ENCODE measurements at regions not wholly inside any gene's neighbourhood (a gene's known extent, or its start where the extent isn't known, plus 50 kb on each side); places are given as distances from the start of the nearest gene placed in this dataset.

- Histone ChIP-seq H3K9ac (ENCODE audit: low read length) (no peak overlapping the region), H3K9me3 (ENCODE audit: low read length) (no peaks in the 10 kb centered on the region), H3K27me3 (ENCODE audit: control insufficient read depth in 1 of 2, insufficient read depth in 2 of 2, low read length in 2 of 2) (no peaks in the 10 kb centered on the region), H3K27ac (ENCODE audit: low read depth, low read length) (no peak overlapping the region), H3K4me3 (ENCODE audit: low read depth in 1 of 2, low read length in 2 of 2) (no peak overlapping the region), H3K4me1 (ENCODE audit: insufficient read depth, low read length) (no peaks in the 10 kb centered on the region), H3K36me3 (ENCODE audit: insufficient read depth, low read length) (no peaks in the 10 kb centered on the region)
Measured at GRCh38 chr5:92519811-92520632, 1061.0 kb downstream of the NR2F1-AS1 start.

GRCh38 chr5:92518318-92518904 is 1062.6 kb downstream of the NR2F1-AS1 start:
- Histone ChIP-seq H3K4me3 (ENCODE audit: low read depth in 1 of 2, low read length in 2 of 2) (no peak overlapping the region), H3K27me3 (ENCODE audit: control insufficient read depth in 1 of 2, insufficient read depth in 2 of 2, low read length in 2 of 2) (no peaks in the 10 kb centered on the region), H3K4me1 (ENCODE audit: insufficient read depth, low read length) (no peaks in the 10 kb centered on the region), H3K27ac (ENCODE audit: low read depth, low read length) (no peak overlapping the region), H3K9ac (ENCODE audit: low read length) (no peak overlapping the region), H3K36me3 (ENCODE audit: insufficient read depth, low read length) (no peaks in the 10 kb centered on the region), H3K9me3 (ENCODE audit: low read length) (no peaks in the 10 kb centered on the region)

GRCh38 chr5:92514896-92515295 is 1066.1 kb downstream of the NR2F1-AS1 start:
- Histone ChIP-seq H3K9ac (ENCODE audit: low read length) (no peak overlapping the region), H3K9me3 (ENCODE audit: low read length) (peaks cover 11% of the 10 kb centered on the region), H3K27ac (ENCODE audit: low read depth, low read length) (no peak overlapping the region), H3K4me1 (ENCODE audit: insufficient read depth, low read length) (no peaks in the 10 kb centered on the region), H3K36me3 (ENCODE audit: insufficient read depth, low read length) (no peaks in the 10 kb centered on the region), H3K4me3 (ENCODE audit: low read depth in 1 of 2, low read length in 2 of 2) (no peak overlapping the region), H3K27me3 (ENCODE audit: control insufficient read depth in 1 of 2, insufficient read depth in 2 of 2, low read length in 2 of 2) (no peaks in the 10 kb centered on the region)

- peaks cover 11% of the 10 kb centered on the region for H3K9me3 ChIP-seq (ENCODE audit: low read length)
- H3K27me3 ChIP-seq (ENCODE audit: control insufficient read depth in 1 of 2, insufficient read depth in 2 of 2, low read length in 2 of 2) = no peaks in the 10 kb centered on the region
- no peak overlapping the region for H3K4me3 ChIP-seq (ENCODE audit: low read depth in 1 of 2, low read length in 2 of 2)
- H3K9ac ChIP-seq (ENCODE audit: low read length) = no peak overlapping the region
- no peaks in the 10 kb centered on the region for H3K36me3 ChIP-seq (ENCODE audit: insufficient read depth, low read length)
- no peaks in the 10 kb centered on the region for H3K4me1 ChIP-seq (ENCODE audit: insufficient read depth, low read length)
- no peak overlapping the region for H3K27ac ChIP-seq (ENCODE audit: low read depth, low read length)
Measured at GRCh38 chr5:92513067-92513466, 1068.0 kb downstream of the NR2F1-AS1 start.

- H3K4me3 ChIP-seq (ENCODE audit: low read depth in 1 of 2, low read length in 2 of 2) = no peak overlapping the region
- H3K4me1 ChIP-seq (ENCODE audit: insufficient read depth, low read length) = no peaks in the 10 kb centered on the region
- H3K9me3 ChIP-seq (ENCODE audit: low read length) = peaks cover 11% of the 10 kb centered on the region
- no peaks in the 10 kb centered on the region for H3K36me3 ChIP-seq (ENCODE audit: insufficient read depth, low read length)
- no peak overlapping the region for H3K27ac ChIP-seq (ENCODE audit: low read depth, low read length)
- H3K27me3 ChIP-seq (ENCODE audit: control insufficient read depth in 1 of 2, insufficient read depth in 2 of 2, low read length in 2 of 2) = no peaks in the 10 kb centered on the region
- no peak overlapping the region for H3K9ac ChIP-seq (ENCODE audit: low read length)
Measured at GRCh38 chr5:92508271-92508670, 1072.7 kb downstream of the NR2F1-AS1 start.

- Histone ChIP-seq H3K9me3 (ENCODE audit: low read length) (peaks cover 7% of the 10 kb centered on the region), H3K4me3 (ENCODE audit: low read depth in 1 of 2, low read length in 2 of 2) (peak overlapping the region in 1 of 2 donors; percentile 22), H3K27me3 (ENCODE audit: control insufficient read depth in 1 of 2, insufficient read depth in 2 of 2, low read length in 2 of 2) (no peaks in the 10 kb centered on the region), H3K9ac (ENCODE audit: low read length) (no peak overlapping the region), H3K36me3 (ENCODE audit: insufficient read depth, low read length) (no peaks in the 10 kb centered on the region), H3K27ac (ENCODE audit: low read depth, low read length) (no peak overlapping the region), H3K4me1 (ENCODE audit: insufficient read depth, low read length) (no peaks in the 10 kb centered on the region)
Measured at GRCh38 chr5:92505925-92506324, 1075.1 kb downstream of the NR2F1-AS1 start.

- Histone ChIP-seq H3K27ac (ENCODE audit: low read depth, low read length) (no peak overlapping the region), H3K4me3 (ENCODE audit: low read depth in 1 of 2, low read length in 2 of 2) (no peak overlapping the region), H3K9ac (ENCODE audit: low read length) (no peak overlapping the region), H3K36me3 (ENCODE audit: insufficient read depth, low read length) (no peaks in the 10 kb centered on the region), H3K4me1 (ENCODE audit: insufficient read depth, low read length) (no peaks in the 10 kb centered on the region), H3K9me3 (ENCODE audit: low read length) (no peaks in the 10 kb centered on the region), H3K27me3 (ENCODE audit: control insufficient read depth in 1 of 2, insufficient read depth in 2 of 2, low read length in 2 of 2) (no peaks in the 10 kb centered on the region)
Measured at GRCh38 chr5:92505145-92505544, 1075.9 kb downstream of the NR2F1-AS1 start.

- Histone ChIP-seq H3K27ac (ENCODE audit: low read depth, low read length) (no peak overlapping the region), H3K27me3 (ENCODE audit: control insufficient read depth in 1 of 2, insufficient read depth in 2 of 2, low read length in 2 of 2) (no peaks in the 10 kb centered on the region)
Measured at GRCh38 chr5:92504346-92504745, 1076.7 kb downstream of the NR2F1-AS1 start.

GRCh38 chr5:92500752-92501151 is 1080.3 kb downstream of the NR2F1-AS1 start:
- Histone ChIP-seq H3K36me3 (ENCODE audit: insufficient read depth, low read length) (no peaks in the 10 kb centered on the region), H3K27me3 (ENCODE audit: control insufficient read depth in 1 of 2, insufficient read depth in 2 of 2, low read length in 2 of 2) (no peaks in the 10 kb centered on the region), H3K9ac (ENCODE audit: low read length) (no peak overlapping the region), H3K4me3 (ENCODE audit: low read depth in 1 of 2, low read length in 2 of 2) (no peak overlapping the region), H3K9me3 (ENCODE audit: low read length) (no peaks in the 10 kb centered on the region), H3K4me1 (ENCODE audit: insufficient read depth, low read length) (no peaks in the 10 kb centered on the region), H3K27ac (ENCODE audit: low read depth, low read length) (no peak overlapping the region)

More at GRCh38 chr5:92504346-92504745, 1076.7 kb downstream of the NR2F1-AS1 start:
- H3K4me3 ChIP-seq (ENCODE audit: low read depth in 1 of 2, low read length in 2 of 2) = no peak overlapping the region
- no peaks in the 10 kb centered on the region for H3K9me3 ChIP-seq (ENCODE audit: low read length)
- no peaks in the 10 kb centered on the region for H3K4me1 ChIP-seq (ENCODE audit: insufficient read depth, low read length)
- H3K9ac ChIP-seq (ENCODE audit: low read length) = no peak overlapping the region
- H3K36me3 ChIP-seq (ENCODE audit: insufficient read depth, low read length) = no peaks in the 10 kb centered on the region

GRCh38 chr5:92496545-92496944 is 1084.5 kb downstream of the NR2F1-AS1 start:
- Histone ChIP-seq H3K27me3 (ENCODE audit: control insufficient read depth in 1 of 2, insufficient read depth in 2 of 2, low read length in 2 of 2) (no peaks in the 10 kb centered on the region), H3K36me3 (ENCODE audit: insufficient read depth, low read length) (no peaks in the 10 kb centered on the region), H3K4me3 (ENCODE audit: low read depth in 1 of 2, low read length in 2 of 2) (no peak overlapping the region), H3K4me1 (ENCODE audit: insufficient read depth, low read length) (no peaks in the 10 kb centered on the region), H3K9me3 (ENCODE audit: low read length) (no peaks in the 10 kb centered on the region), H3K9ac (ENCODE audit: low read length) (no peak overlapping the region), H3K27ac (ENCODE audit: low read depth, low read length) (no peak overlapping the region)

GRCh38 chr5:92494508-92494907 is 1086.5 kb downstream of the NR2F1-AS1 start:
- Histone ChIP-seq H3K4me3 (ENCODE audit: low read depth in 1 of 2, low read length in 2 of 2) (no peak overlapping the region), H3K27me3 (ENCODE audit: control insufficient read depth in 1 of 2, insufficient read depth in 2 of 2, low read length in 2 of 2) (no peaks in the 10 kb centered on the region), H3K4me1 (ENCODE audit: insufficient read depth, low read length) (no peaks in the 10 kb centered on the region), H3K36me3 (ENCODE audit: insufficient read depth, low read length) (no peaks in the 10 kb centered on the region), H3K9ac (ENCODE audit: low read length) (no peak overlapping the region), H3K9me3 (ENCODE audit: low read length) (no peaks in the 10 kb centered on the region), H3K27ac (ENCODE audit: low read depth, low read length) (no peak overlapping the region)

- no peaks in the 10 kb centered on the region for H3K36me3 ChIP-seq (ENCODE audit: insufficient read depth, low read length)
- H3K4me3 ChIP-seq (ENCODE audit: low read depth in 1 of 2, low read length in 2 of 2) = no peak overlapping the region
- H3K27ac ChIP-seq (ENCODE audit: low read depth, low read length) = no peak overlapping the region
- H3K27me3 ChIP-seq (ENCODE audit: control insufficient read depth in 1 of 2, insufficient read depth in 2 of 2, low read length in 2 of 2) = no peaks in the 10 kb centered on the region
- H3K9ac ChIP-seq (ENCODE audit: low read length) = no peak overlapping the region
- no peaks in the 10 kb centered on the region for H3K9me3 ChIP-seq (ENCODE audit: low read length)
- H3K4me1 ChIP-seq (ENCODE audit: insufficient read depth, low read length) = no peaks in the 10 kb centered on the region
Measured at GRCh38 chr5:92492908-92493307, 1088.1 kb downstream of the NR2F1-AS1 start.

All from muscle layer of colon (tissue), 2 donors.